ENCODE measurements at regions not wholly inside any gene's neighbourhood (a gene's known extent, or its start where the extent isn't known, plus 50 kb on each side); places are given as distances from the start of the nearest gene placed in this dataset.

DNA sequence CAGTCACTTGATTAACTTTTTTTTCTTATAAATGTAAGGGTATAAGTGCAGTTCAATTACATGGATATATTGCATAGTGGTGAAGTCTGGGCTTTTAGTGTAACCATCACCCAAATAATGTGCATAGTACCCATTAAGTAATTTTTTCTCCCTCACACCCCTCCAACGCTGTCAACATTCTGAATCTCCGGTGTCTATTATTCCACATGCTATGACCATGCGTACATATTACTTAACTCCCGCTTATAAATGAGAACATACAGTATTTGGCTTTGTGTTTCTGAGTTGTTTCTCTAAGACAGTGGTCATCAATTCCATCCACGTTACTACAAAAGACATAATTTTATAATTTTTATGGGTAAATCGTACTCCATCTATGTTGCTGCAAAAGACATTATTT is 1191.1 kb downstream of the NCAM2 start:
- TF ChIP-seq, protein P1, sequence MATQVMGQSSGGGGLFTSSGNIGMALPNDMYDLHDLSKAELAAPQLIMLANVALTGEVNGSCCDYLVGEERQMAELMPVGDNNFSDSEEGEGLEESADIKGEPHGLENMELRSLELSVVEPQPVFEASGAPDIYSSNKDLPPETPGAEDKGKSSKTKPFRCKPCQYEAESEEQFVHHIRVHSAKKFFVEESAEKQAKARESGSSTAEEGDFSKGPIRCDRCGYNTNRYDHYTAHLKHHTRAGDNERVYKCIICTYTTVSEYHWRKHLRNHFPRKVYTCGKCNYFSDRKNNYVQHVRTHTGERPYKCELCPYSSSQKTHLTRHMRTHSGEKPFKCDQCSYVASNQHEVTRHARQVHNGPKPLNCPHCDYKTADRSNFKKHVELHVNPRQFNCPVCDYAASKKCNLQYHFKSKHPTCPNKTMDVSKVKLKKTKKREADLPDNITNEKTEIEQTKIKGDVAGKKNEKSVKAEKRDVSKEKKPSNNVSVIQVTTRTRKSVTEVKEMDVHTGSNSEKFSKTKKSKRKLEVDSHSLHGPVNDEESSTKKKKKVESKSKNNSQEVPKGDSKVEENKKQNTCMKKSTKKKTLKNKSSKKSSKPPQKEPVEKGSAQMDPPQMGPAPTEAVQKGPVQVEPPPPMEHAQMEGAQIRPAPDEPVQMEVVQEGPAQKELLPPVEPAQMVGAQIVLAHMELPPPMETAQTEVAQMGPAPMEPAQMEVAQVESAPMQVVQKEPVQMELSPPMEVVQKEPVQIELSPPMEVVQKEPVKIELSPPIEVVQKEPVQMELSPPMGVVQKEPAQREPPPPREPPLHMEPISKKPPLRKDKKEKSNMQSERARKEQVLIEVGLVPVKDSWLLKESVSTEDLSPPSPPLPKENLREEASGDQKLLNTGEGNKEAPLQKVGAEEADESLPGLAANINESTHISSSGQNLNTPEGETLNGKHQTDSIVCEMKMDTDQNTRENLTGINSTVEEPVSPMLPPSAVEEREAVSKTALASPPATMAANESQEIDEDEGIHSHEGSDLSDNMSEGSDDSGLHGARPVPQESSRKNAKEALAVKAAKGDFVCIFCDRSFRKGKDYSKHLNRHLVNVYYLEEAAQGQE (IDR thresholded peaks at IDR 0.05; ENCODE audit: insufficient read depth in 1 of 2, low read depth in 2 of 2, low read length in 2 of 2) = no peak
- TF ChIP-seq FOXP2 (optimal IDR thresholded peaks at IDR 0.05; ENCODE audit: borderline replicate concordance, extremely low read depth, extremely low read length, insufficient read depth) = no peak
